GM23338 (cell line): ENCODE measurements at regions not wholly inside any gene's neighbourhood (a gene's known extent, or its start where the extent isn't known, plus 50 kb on each side); places are given as distances from the start of the nearest gene placed in this dataset.

ENCODE experiments used
- ATAC-seq: fragments of 200-7000 bp; cut with Tn5 transposase; 3 replicates; pipeline ENCODE4 v1.9.1; 2020
- DNase-seq: peaks from one replicate; pipeline ENCODE4 v3.0.0-alpha.2; 2015; ENCODE audit warnings: low spot score
- H2AFZ ChIP-seq: fragments of 200-600 bp; sonication (generic); 2 replicates; pipeline ENCODE4 v1.8.0; 2016; ENCODE audit warnings: antibody characterized with exemption, mild to moderate bottlenecking, moderate library complexity
- H3F3A ChIP-seq: fragments of 200-600 bp; sonication (generic); replicated peaks from 2 replicates; pipeline ENCODE4 v1.8.0; 2017; ENCODE audit warnings: antibody characterized with exemption, mixed run types, low read depth
- H3K27ac ChIP-seq: fragments of 200-600 bp; sonication (generic); 2 replicates; pipeline ENCODE4 v1.6.1; 2016; ENCODE audit warnings: low read depth
- H3K27me3 ChIP-seq: fragments of 200-600 bp; sonication (generic); 2 replicates; pipeline ENCODE4 v1.8.0; 2016; ENCODE audit warnings: mild to moderate bottlenecking, mixed run types, moderate library complexity; ENCODE audit not compliant: insufficient read depth
- H3K36me3 ChIP-seq: fragments of 200-600 bp; sonication (generic); 2 replicates; pipeline ENCODE4 v1.8.0; 2016; ENCODE audit warnings: mild to moderate bottlenecking; ENCODE audit not compliant: insufficient read depth
- H3K4me1 ChIP-seq: fragments of 200-600 bp; sonication (generic); 2 replicates; pipeline ENCODE4 v1.8.0; 2016; ENCODE audit warnings: mild to moderate bottlenecking, moderate library complexity; ENCODE audit not compliant: insufficient read depth
- H3K4me2 ChIP-seq: fragments of 200-600 bp; sonication (generic); 2 replicates; pipeline ENCODE4 v1.7.1; 2017; ENCODE audit warnings: mixed run types
- H3K4me3 ChIP-seq: fragments of 200-600 bp; sonication (generic); 2 replicates; pipeline ENCODE4 v1.6.1; 2016; ENCODE audit warnings: mixed run types
- H3K79me2 ChIP-seq: fragments of 200-600 bp; sonication (generic); replicated peaks from 2 replicates; pipeline ENCODE4 v1.8.0; 2017; ENCODE audit warnings: mild to moderate bottlenecking; ENCODE audit not compliant: insufficient read depth
- H3K9me2 ChIP-seq: fragments of 200-600 bp; sonication (generic); 2 replicates; pipeline ENCODE4 v1.8.0; 2017; ENCODE audit not compliant: insufficient read depth
- H4K20me1 ChIP-seq: fragments of 200-600 bp; sonication (generic); replicated peaks from 2 replicates; pipeline ENCODE4 v1.8.0; 2017; ENCODE audit warnings: mild to moderate bottlenecking; ENCODE audit not compliant: insufficient read depth
- H3K27ac Mint-ChIP-seq: 2 replicates; pipeline ENCODE4 v1.8.0; 2020; ENCODE audit warnings: inconsistent platforms, mild to moderate bottlenecking, moderate library complexity, mixed read lengths
- H3K27me3 Mint-ChIP-seq: 3 replicates; pipeline ENCODE4 v1.8.0; 2022; ENCODE audit warnings: low read depth, mild to moderate bottlenecking, moderate library complexity, mixed read lengths, inconsistent platforms; ENCODE audit not compliant: insufficient read depth, poor library complexity
- H3K36me3 Mint-ChIP-seq: 3 replicates; pipeline ENCODE4 v1.8.0; 2021; ENCODE audit warnings: low read depth, mild to moderate bottlenecking, inconsistent platforms, moderate library complexity, mixed read lengths
- H3K4me1 Mint-ChIP-seq: 3 replicates; pipeline ENCODE4 v1.8.0; 2020; ENCODE audit warnings: mild to moderate bottlenecking, inconsistent platforms, mixed read lengths
- H3K4me3 Mint-ChIP-seq: 3 replicates; pipeline ENCODE4 v1.8.0; 2021; ENCODE audit warnings: moderate library complexity, mild to moderate bottlenecking, inconsistent platforms, mixed read lengths
- H3K9me3 Mint-ChIP-seq: 3 replicates; pipeline ENCODE4 v1.8.0; 2020; ENCODE audit warnings: moderate library complexity, mild to moderate bottlenecking, inconsistent platforms, mixed read lengths
- CREB1 ChIP-seq: fragments of 250-450 bp; sonication (Bioruptor Pico); IDR thresholded peaks from 2 replicates; pipeline ENCODE4 v1.5.0; 2020; ENCODE audit warnings: low read depth, mild to moderate bottlenecking, moderate library complexity
- EZH2 ChIP-seq: fragments of 200-600 bp; sonication (generic); IDR thresholded peaks from one replicate; pipeline ENCODE4 v1.8.0; 2017; ENCODE audit warnings: antibody characterized with exemption, mild to moderate bottlenecking, low read depth; ENCODE audit not compliant: unreplicated experiment
- EZH2phosphoT487 ChIP-seq: fragments of 200-600 bp; sonication (generic); IDR thresholded peaks from one replicate; pipeline ENCODE4 v1.8.1; 2018; ENCODE audit warnings: antibody characterized with exemption; ENCODE audit not compliant: unreplicated experiment
- JUNB ChIP-seq: IDR thresholded peaks from one replicate; pipeline ENCODE4 v1.6.1; 2016; ENCODE audit warnings: antibody characterized with exemption; ENCODE audit not compliant: unreplicated experiment
- NANOG ChIP-seq: IDR thresholded peaks from 2 replicates; pipeline ENCODE4 v1.6.1; 2016; ENCODE audit warnings: antibody characterized with exemption, borderline replicate concordance
- POLR2AphosphoS5 ChIP-seq: IDR thresholded peaks from 2 replicates; pipeline ENCODE4 v1.6.1; 2016; ENCODE audit warnings: antibody characterized with exemption, low read depth
- STAT1 ChIP-seq: IDR thresholded peaks from one replicate; pipeline ENCODE4 v1.6.1; 2016; ENCODE audit warnings: antibody characterized with exemption; ENCODE audit not compliant: unreplicated experiment
- ZNF114 ChIP-seq: fragments of 250-450 bp; sonication (Bioruptor Pico); IDR thresholded peaks from 2 replicates; pipeline ENCODE4 v1.5.0; 2020; ENCODE audit warnings: mild to moderate bottlenecking, moderate library complexity
- ZNF331 ChIP-seq: fragments of 250-450 bp; sonication (Bioruptor Pico); IDR thresholded peaks from 2 replicates; pipeline ENCODE4 v1.5.0; 2020; ENCODE audit warnings: low read depth, mild to moderate bottlenecking, moderate library complexity
- TF ChIP-seq, protein P1 (sequence below): IDR thresholded peaks from 2 replicates; pipeline ENCODE4 v1.6.1; 2016; ENCODE audit warnings: antibody characterized with exemption
- TF ChIP-seq, protein P2 (sequence below), 2 experiments: fragments of 200-600 bp in 1 of 2; sonication (generic) in 1 of 2; conservative IDR thresholded peaks; 2 replicates each; pipeline versions ENCODE4 v1.5.1 to v1.6.1; 2016 to 2017; ENCODE audit warnings: antibody characterized with exemption in 2 of 2, low read depth in 2 of 2, mild to moderate bottlenecking in 2 of 2, moderate library complexity in 1 of 2
- TF ChIP-seq, protein P3 (sequence below): fragments of 250-450 bp; sonication (Bioruptor Pico); IDR thresholded peaks from 2 replicates; pipeline ENCODE4 v1.5.0; 2020; ENCODE audit warnings: mild to moderate bottlenecking, moderate library complexity
- TF ChIP-seq, protein P4 (sequence below): IDR thresholded peaks from one replicate; pipeline ENCODE4 v1.6.1; 2018; ENCODE audit warnings: antibody characterized with exemption; ENCODE audit not compliant: unreplicated experiment

DNA sequence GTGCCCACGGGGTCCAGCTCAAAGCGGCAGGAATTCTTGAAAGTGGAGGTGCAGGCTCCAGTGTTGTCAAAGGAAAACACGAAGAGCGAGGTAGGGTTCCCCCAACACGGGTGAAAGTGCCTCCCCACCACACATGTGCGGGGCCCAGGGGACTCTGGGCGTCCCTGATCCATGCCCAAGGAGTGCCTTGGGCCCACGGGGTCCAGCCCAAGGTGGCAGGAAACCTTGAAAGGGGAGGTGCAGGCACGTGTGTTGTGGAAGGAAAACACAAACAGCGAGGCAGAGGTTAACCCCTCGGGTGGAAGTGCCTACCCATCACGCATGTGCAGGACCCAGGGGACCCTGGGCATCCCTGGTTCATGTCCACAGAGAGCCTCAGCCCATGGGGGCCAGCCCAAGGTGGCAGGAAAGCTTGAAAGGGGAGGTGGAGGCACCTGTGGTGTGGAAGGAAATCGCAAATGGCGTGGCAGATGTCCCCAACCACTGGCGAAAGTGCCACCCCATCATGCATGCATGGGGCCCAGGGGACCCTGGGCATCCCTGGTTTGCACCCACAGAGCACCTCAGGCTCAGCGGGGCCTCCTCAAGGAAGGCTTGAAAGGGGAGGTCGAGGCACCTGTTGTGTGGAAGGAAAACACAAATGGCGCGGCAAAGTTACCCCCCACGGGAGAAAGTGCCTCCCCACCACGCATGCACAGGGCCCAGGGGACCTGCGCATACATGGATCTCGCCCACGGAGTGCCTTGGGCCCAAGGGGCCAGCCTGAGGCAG lies 584.6 kb downstream of the ALG10 start:
- Histone ChIP-seq H3K4me1 (no peaks in the 10 kb centered on the region), H3F3A (no peaks in the 10 kb centered on the region), H3K79me2 (no peaks in the 10 kb centered on the region), H3K27me3 (no peaks in the 10 kb centered on the region), H3K4me2 (no peak overlapping the region), H3K9me2 (no peaks in the 10 kb centered on the region), H3K36me3 (peaks cover 4% of the 10 kb centered on the region; the same call in 1 of the 2 replicates), H3K4me3 (no peak overlapping the region), H3K27ac (no peak overlapping the region), H4K20me1 (no peaks in the 10 kb centered on the region), H2AFZ (no peak overlapping the region)
- TF ChIP-seq, protein P1, sequence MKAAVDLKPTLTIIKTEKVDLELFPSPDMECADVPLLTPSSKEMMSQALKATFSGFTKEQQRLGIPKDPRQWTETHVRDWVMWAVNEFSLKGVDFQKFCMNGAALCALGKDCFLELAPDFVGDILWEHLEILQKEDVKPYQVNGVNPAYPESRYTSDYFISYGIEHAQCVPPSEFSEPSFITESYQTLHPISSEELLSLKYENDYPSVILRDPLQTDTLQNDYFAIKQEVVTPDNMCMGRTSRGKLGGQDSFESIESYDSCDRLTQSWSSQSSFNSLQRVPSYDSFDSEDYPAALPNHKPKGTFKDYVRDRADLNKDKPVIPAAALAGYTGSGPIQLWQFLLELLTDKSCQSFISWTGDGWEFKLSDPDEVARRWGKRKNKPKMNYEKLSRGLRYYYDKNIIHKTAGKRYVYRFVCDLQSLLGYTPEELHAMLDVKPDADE, result no peak
- no peak for TF ChIP-seq EZH2
- TF ChIP-seq POLR2AphosphoS5, result no peak
- no peak for TF ChIP-seq CREB1 (CRISPR knock-in tag)
- TF ChIP-seq, protein P2, sequence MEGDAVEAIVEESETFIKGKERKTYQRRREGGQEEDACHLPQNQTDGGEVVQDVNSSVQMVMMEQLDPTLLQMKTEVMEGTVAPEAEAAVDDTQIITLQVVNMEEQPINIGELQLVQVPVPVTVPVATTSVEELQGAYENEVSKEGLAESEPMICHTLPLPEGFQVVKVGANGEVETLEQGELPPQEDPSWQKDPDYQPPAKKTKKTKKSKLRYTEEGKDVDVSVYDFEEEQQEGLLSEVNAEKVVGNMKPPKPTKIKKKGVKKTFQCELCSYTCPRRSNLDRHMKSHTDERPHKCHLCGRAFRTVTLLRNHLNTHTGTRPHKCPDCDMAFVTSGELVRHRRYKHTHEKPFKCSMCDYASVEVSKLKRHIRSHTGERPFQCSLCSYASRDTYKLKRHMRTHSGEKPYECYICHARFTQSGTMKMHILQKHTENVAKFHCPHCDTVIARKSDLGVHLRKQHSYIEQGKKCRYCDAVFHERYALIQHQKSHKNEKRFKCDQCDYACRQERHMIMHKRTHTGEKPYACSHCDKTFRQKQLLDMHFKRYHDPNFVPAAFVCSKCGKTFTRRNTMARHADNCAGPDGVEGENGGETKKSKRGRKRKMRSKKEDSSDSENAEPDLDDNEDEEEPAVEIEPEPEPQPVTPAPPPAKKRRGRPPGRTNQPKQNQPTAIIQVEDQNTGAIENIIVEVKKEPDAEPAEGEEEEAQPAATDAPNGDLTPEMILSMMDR (conservative IDR thresholded peaks at IDR 0.05; ENCODE audit: low read depth in 2 of 2), result no peak
- no peak for TF ChIP-seq ZNF331
- TF ChIP-seq, protein P3, sequence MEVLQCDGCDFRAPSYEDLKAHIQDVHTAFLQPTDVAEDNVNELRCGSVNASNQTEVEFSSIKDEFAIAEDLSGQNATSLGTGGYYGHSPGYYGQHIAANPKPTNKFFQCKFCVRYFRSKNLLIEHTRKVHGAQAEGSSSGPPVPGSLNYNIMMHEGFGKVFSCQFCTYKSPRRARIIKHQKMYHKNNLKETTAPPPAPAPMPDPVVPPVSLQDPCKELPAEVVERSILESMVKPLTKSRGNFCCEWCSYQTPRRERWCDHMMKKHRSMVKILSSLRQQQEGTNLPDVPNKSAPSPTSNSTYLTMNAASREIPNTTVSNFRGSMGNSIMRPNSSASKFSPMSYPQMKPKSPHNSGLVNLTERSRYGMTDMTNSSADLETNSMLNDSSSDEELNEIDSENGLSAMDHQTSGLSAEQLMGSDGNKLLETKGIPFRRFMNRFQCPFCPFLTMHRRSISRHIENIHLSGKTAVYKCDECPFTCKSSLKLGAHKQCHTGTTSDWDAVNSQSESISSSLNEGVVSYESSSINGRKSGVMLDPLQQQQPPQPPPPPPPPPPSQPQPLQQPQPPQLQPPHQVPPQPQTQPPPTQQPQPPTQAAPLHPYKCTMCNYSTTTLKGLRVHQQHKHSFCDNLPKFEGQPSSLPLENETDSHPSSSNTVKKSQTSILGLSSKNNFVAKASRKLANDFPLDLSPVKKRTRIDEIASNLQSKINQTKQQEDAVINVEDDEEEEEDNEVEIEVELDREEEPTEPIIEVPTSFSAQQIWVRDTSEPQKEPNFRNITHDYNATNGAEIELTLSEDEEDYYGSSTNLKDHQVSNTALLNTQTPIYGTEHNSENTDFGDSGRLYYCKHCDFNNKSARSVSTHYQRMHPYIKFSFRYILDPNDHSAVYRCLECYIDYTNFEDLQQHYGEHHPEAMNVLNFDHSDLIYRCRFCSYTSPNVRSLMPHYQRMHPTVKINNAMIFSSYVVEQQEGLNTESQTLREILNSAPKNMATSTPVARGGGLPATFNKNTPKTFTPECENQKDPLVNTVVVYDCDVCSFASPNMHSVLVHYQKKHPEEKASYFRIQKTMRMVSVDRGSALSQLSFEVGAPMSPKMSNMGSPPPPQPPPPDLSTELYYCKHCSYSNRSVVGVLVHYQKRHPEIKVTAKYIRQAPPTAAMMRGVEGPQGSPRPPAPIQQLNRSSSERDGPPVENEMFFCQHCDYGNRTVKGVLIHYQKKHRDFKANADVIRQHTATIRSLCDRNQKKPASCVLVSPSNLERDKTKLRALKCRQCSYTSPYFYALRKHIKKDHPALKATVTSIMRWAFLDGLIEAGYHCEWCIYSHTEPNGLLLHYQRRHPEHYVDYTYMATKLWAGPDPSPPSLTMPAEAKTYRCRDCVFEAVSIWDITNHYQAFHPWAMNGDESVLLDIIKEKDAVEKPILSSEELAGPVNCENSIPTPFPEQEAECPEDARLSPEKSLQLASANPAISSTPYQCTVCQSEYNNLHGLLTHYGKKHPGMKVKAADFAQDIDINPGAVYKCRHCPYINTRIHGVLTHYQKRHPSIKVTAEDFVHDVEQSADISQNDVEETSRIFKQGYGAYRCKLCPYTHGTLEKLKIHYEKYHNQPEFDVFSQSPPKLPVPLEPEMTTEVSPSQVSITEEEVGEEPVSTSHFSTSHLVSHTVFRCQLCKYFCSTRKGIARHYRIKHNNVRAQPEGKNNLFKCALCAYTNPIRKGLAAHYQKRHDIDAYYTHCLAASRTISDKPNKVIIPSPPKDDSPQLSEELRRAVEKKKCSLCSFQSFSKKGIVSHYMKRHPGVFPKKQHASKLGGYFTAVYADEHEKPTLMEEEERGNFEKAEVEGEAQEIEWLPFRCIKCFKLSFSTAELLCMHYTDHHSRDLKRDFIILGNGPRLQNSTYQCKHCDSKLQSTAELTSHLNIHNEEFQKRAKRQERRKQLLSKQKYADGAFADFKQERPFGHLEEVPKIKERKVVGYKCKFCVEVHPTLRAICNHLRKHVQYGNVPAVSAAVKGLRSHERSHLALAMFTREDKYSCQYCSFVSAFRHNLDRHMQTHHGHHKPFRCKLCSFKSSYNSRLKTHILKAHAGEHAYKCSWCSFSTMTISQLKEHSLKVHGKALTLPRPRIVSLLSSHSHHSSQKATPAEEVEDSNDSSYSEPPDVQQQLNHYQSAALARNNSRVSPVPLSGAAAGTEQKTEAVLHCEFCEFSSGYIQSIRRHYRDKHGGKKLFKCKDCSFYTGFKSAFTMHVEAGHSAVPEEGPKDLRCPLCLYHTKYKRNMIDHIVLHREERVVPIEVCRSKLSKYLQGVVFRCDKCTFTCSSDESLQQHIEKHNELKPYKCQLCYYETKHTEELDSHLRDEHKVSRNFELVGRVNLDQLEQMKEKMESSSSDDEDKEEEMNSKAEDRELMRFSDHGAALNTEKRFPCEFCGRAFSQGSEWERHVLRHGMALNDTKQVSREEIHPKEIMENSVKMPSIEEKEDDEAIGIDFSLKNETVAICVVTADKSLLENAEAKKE, result no peak
- TF ChIP-seq, protein P4, sequence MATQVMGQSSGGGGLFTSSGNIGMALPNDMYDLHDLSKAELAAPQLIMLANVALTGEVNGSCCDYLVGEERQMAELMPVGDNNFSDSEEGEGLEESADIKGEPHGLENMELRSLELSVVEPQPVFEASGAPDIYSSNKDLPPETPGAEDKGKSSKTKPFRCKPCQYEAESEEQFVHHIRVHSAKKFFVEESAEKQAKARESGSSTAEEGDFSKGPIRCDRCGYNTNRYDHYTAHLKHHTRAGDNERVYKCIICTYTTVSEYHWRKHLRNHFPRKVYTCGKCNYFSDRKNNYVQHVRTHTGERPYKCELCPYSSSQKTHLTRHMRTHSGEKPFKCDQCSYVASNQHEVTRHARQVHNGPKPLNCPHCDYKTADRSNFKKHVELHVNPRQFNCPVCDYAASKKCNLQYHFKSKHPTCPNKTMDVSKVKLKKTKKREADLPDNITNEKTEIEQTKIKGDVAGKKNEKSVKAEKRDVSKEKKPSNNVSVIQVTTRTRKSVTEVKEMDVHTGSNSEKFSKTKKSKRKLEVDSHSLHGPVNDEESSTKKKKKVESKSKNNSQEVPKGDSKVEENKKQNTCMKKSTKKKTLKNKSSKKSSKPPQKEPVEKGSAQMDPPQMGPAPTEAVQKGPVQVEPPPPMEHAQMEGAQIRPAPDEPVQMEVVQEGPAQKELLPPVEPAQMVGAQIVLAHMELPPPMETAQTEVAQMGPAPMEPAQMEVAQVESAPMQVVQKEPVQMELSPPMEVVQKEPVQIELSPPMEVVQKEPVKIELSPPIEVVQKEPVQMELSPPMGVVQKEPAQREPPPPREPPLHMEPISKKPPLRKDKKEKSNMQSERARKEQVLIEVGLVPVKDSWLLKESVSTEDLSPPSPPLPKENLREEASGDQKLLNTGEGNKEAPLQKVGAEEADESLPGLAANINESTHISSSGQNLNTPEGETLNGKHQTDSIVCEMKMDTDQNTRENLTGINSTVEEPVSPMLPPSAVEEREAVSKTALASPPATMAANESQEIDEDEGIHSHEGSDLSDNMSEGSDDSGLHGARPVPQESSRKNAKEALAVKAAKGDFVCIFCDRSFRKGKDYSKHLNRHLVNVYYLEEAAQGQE, result no peak
- TF ChIP-seq STAT1, result no peak
- TF ChIP-seq EZH2phosphoT487, result no peak
- no peak for TF ChIP-seq ZNF114
- TF ChIP-seq JUNB, result no peak
- no peak for TF ChIP-seq NANOG
- Mint-ChIP-seq H3K27ac (no peak overlapping the region), H3K36me3 (peaks cover 38% of the 10 kb centered on the region), H3K4me3 (no peak overlapping the region), H3K4me1 (no peaks in the 10 kb centered on the region), H3K9me3 (peaks cover 93% of the 10 kb centered on the region), H3K27me3 (peaks cover 3% of the 10 kb centered on the region)
- DNase-seq, result no peak
- no peak for ATAC-seq
